ENCODE measurements at regions not wholly inside any gene's neighbourhood (a gene's known extent, or its start where the extent isn't known, plus 50 kb on each side); places are given as distances from the start of the nearest gene placed in this dataset.

- no peak for TF ChIP-seq CTCF (IDR thresholded peaks at IDR 0.05; ENCODE audit: low read length, missing control alignments)
- H3K4me3 ChIP-seq (replicated peaks; ENCODE audit: low read depth, low read length), result no peak overlapping the region
- DNase-seq (ENCODE audit: low read depth), result no peak
These were observed 170.5 kb upstream of the MEOX2 start for GRCh38 chr7:15857026-15857425.

GRCh38 chr7:15856311-15856710, 169.8 kb upstream of the MEOX2 start:
- TF ChIP-seq CTCF (IDR thresholded peaks at IDR 0.05; ENCODE audit: low read length, missing control alignments), result no peak
- H3K4me3 ChIP-seq (replicated peaks; ENCODE audit: low read depth, low read length), result no peak overlapping the region
- DNase-seq (ENCODE audit: low read depth), result no peak

GRCh38 chr7:15855525-15856109, 169.1 kb upstream of the MEOX2 start:
- H3K4me3 ChIP-seq (replicated peaks; ENCODE audit: low read depth, low read length), result no peak overlapping the region
- TF ChIP-seq CTCF (IDR thresholded peaks at IDR 0.05; ENCODE audit: low read length, missing control alignments), result no peak
- no peak for DNase-seq (ENCODE audit: low read depth)

- peak; percentile 25 for DNase-seq (ENCODE audit: low read depth)
- H3K4me3 ChIP-seq (replicated peaks; ENCODE audit: low read depth, low read length), result no peak overlapping the region
- TF ChIP-seq CTCF (IDR thresholded peaks at IDR 0.05; ENCODE audit: low read length, missing control alignments), result no peak
These were observed 168.5 kb upstream of the MEOX2 start for GRCh38 chr7:15854841-15855524.

- no peak for TF ChIP-seq CTCF (IDR thresholded peaks at IDR 0.05; ENCODE audit: low read length, missing control alignments)
- peak; percentile 31 for DNase-seq (ENCODE audit: low read depth)
- no peak overlapping the region for H3K4me3 ChIP-seq (replicated peaks; ENCODE audit: low read depth, low read length)
These were observed 167.5 kb upstream of the MEOX2 start for GRCh38 chr7:15853832-15854470.

GRCh38 chr7:15851201-15851600, 164.7 kb upstream of the MEOX2 start:
- DNase-seq (ENCODE audit: low read depth), result no peak
- no peak for TF ChIP-seq CTCF (IDR thresholded peaks at IDR 0.05; ENCODE audit: low read length, missing control alignments)
- H3K4me3 ChIP-seq (replicated peaks; ENCODE audit: low read depth, low read length), result no peak overlapping the region

All from fibroblast of pulmonary artery (primary cell).